Left kidney (tissue), 1 donor: ENCODE measurements at regions not wholly inside any gene's neighbourhood (a gene's known extent, or its start where the extent isn't known, plus 50 kb on each side); places are given as distances from the start of the nearest gene placed in this dataset.

Source experiments
- DNase-seq: peaks from one replicate; pipeline ENCODE4 v3.0.0-alpha.2; 2013

GRCh38 chr14:38762426-38762825 is 340.6 kb downstream of the SEC23A start:
- no peak for DNase-seq

- no peak for DNase-seq
These were observed 342.0 kb downstream of the SEC23A start for GRCh38 chr14:38761033-38761432.

- DNase-seq, result no peak
These were observed 344.4 kb downstream of the SEC23A start for GRCh38 chr14:38758661-38759060.

GRCh38 chr14:38755036-38755435 is 348.0 kb downstream of the SEC23A start:
- DNase-seq, result no peak

- DNase-seq, result no peak
These were observed 350.3 kb downstream of the SEC23A start for GRCh38 chr14:38752750-38753149.

GRCh38 chr14:38752341-38752740 is 350.7 kb downstream of the SEC23A start:
- no peak for DNase-seq

- DNase-seq, result no peak
These were observed 351.6 kb downstream of the SEC23A start for GRCh38 chr14:38751459-38751858.

GRCh38 chr14:38749936-38750335 is 353.1 kb downstream of the SEC23A start:
- no peak for DNase-seq

- no peak for DNase-seq
These were observed 357.2 kb downstream of the SEC23A start for GRCh38 chr14:38745861-38746260.

GRCh38 chr14:38743966-38744584 is 359.0 kb downstream of the SEC23A start:
- no peak for DNase-seq

GRCh38 chr14:38737686-38738407 is 365.2 kb downstream of the SEC23A start:
- no peak for DNase-seq

- no peak for DNase-seq
These were observed 368.0 kb downstream of the SEC23A start for GRCh38 chr14:38735005-38735404.

- no peak for DNase-seq
These were observed 371.1 kb downstream of the SEC23A start for GRCh38 chr14:38731962-38732361.

GRCh38 chr14:38730420-38730819 is 372.6 kb downstream of the SEC23A start:
- no peak for DNase-seq

- DNase-seq, result no peak
These were observed 375.3 kb downstream of the SEC23A start for GRCh38 chr14:38727731-38728130.

- no peak for DNase-seq
These were observed 378.4 kb downstream of the SEC23A start for GRCh38 chr14:38724621-38725020.

GRCh38 chr14:38723959-38724358 is 379.1 kb downstream of the SEC23A start:
- DNase-seq, result no peak

GRCh38 chr14:38723277-38723676 is 379.8 kb downstream of the SEC23A start:
- DNase-seq, result no peak

- peak; percentile 70 for DNase-seq
These were observed 381.1 kb downstream of the SEC23A start for GRCh38 chr14:38721822-38722431.

GRCh38 chr14:38718519-38718918 is 384.5 kb downstream of the SEC23A start:
- DNase-seq, result no peak

- no peak for DNase-seq
These were observed 386.1 kb downstream of the SEC23A start for GRCh38 chr14:38716926-38717325.

- DNase-seq, result no peak
These were observed 392.2 kb downstream of the SEC23A start for GRCh38 chr14:38710881-38711280.

- DNase-seq, result no peak
These were observed 392.8 kb downstream of the SEC23A start for GRCh38 chr14:38710196-38710595.

GRCh38 chr14:38705220-38705619 is 397.8 kb downstream of the SEC23A start:
- no peak for DNase-seq
